GM23248 (cell line): ENCODE measurements at regions not wholly inside any gene's neighbourhood (a gene's known extent, or its start where the extent isn't known, plus 50 kb on each side); places are given as distances from the start of the nearest gene placed in this dataset.

Source experiments
- EZH2 ChIP-seq: fragments of 200-600 bp; sonication (generic); IDR thresholded peaks from 2 replicates; pipeline ENCODE4 v1.6.1; 2018; ENCODE audit warnings: antibody characterized with exemption, mild to moderate bottlenecking; ENCODE audit not compliant: insufficient read depth, poor library complexity, severe bottlenecking
- EZH2phosphoT487 ChIP-seq: fragments of 200-600 bp; sonication (generic); IDR thresholded peaks from 2 replicates; pipeline ENCODE4 v1.6.1; 2018; ENCODE audit warnings: antibody characterized with exemption, moderate library complexity, mild to moderate bottlenecking, low read depth; ENCODE audit not compliant: insufficient read depth

DNA sequence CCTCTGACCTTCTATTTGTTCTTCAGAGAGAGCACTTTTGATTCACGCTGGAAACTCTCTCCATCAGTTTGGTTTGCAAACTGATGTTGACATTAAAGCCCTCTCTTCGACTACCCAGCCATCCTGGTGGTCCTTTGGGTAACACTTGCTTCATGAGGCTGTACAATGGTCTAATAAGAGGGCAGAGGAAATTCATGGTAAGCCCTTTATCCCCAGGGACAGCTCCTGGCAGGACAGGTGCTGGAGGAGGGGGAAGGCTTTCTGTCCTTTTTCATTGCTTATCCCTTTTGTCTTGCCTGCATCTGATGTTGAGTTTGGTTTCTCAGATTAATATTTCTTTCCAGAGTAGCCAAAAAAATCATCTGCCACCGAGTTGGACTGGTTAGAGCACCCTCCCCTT is 52.1 kb upstream of the CD93 start:
- TF ChIP-seq EZH2 (no peak), EZH2phosphoT487 (no peak)
